Activated naive CD8-positive, alpha-beta T cell treated with anti-CD3 and anti-CD28 coated beads, Interleukin-2, amount 50 U/mL, for 24 hours (primary cell): ENCODE measurements at regions not wholly inside any gene's neighbourhood (a gene's known extent, or its start where the extent isn't known, plus 50 kb on each side); places are given as distances from the start of the nearest gene placed in this dataset.
"Not testable (repeated sequence)": the region's sequence is repeated elsewhere in the genome, so short reads cannot be mapped to it uniquely, and the experiment has no call there.

Experiments
- ATAC-seq: fragments of 150-1000 bp; cut with Tn5 transposase; one replicate; pipeline ENCODE4 v1.10.0; 2021
- DNase-seq: peaks from one replicate; pipeline ENCODE4 v3.0.0; 2021
- H3K27ac Mint-ChIP-seq: one replicate; pipeline ENCODE4 v1.8.0; 2021; ENCODE audit warnings: mild to moderate bottlenecking, mixed read lengths
- H3K27me3 Mint-ChIP-seq: one replicate; pipeline ENCODE4 v1.8.0; 2021; ENCODE audit warnings: mixed read lengths
- H3K36me3 Mint-ChIP-seq: one replicate; pipeline ENCODE4 v1.8.0; 2021; ENCODE audit warnings: low read depth, mixed read lengths
- H3K4me1 Mint-ChIP-seq: one replicate; pipeline ENCODE4 v1.8.0; 2021; ENCODE audit warnings: mixed read lengths
- H3K4me3 Mint-ChIP-seq: one replicate; pipeline ENCODE4 v1.8.0; 2021; ENCODE audit warnings: mild to moderate bottlenecking, moderate library complexity, mixed read lengths
- H3K9me3 Mint-ChIP-seq: one replicate; pipeline ENCODE4 v1.8.0; 2021; ENCODE audit warnings: mixed read lengths

DNA sequence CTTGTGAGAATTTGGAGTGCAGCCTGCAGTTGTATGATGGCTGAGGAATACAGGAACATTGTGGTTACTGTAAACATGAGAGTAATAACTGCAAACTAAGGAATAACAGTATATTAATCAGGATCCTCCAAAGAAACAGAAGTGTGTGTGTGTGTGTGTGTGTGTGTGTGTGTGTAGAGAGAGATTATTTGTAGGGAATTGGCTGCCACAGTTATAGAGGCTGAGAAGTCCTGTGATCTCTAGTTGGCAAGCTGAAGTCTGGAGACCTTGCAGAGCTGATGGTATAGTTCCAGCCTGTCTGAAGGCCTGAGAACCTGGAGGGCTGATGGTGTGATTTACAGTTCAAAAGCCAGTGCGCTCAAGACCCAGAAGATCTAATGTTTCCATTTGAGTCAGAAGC, 273.3 kb upstream of the FRG1 start:
- not testable (repeated sequence) for DNase-seq, H3K4me3 Mint-ChIP-seq, H3K9me3 Mint-ChIP-seq, H3K36me3 Mint-ChIP-seq, ATAC-seq, H3K27ac Mint-ChIP-seq, H3K27me3 Mint-ChIP-seq, H3K4me1 Mint-ChIP-seq

DNA sequence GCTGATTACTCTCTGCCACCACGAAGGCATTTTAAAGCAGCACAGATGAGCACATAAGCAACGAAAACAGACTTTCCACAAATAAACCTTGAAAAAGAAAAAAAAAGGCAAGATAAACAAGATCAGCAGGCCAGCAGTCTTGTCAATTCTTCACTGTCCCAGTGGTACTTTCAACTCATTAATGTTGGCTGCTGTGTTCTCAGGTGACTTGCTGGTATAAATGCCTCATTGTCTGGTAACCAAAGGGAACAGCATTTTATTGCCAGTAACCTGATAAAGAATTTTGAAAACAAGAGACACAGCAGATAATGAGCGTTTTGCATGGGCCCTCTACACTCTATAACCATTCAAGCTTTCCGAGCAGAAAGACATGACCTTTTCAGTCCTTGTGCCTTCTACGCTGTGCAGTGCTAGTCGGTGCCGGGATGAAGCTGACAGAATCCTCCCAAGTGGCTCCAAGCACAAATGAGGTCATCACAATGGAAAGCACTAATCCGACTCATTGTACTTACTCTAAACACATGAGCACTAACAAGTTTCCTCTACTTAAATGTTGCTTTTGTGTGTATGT, 242.9 kb upstream of the FRG1 start:
- not testable (repeated sequence) for H3K36me3 Mint-ChIP-seq, H3K27me3 Mint-ChIP-seq, DNase-seq, H3K9me3 Mint-ChIP-seq, ATAC-seq, H3K4me3 Mint-ChIP-seq, H3K4me1 Mint-ChIP-seq, H3K27ac Mint-ChIP-seq

DNA sequence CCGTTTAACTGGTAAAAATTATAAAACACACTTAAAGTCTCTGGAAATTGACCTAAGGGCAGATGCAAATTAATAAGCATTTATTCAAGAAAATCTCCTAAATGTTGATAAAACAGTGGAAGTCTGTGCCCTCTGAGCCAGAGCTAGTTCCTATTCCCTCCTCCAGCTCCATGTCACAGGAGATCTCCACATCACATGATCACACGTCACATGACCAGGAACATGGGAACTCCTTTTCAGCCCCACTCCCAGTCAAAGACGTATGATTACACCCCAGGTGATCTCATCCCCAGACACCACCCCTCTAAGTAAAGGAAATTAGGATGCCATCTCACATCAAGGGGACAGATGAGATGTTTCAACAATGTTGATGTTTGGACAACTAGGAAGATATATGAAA, 237.7 kb upstream of the FRG1 start:
- not testable (repeated sequence) for H3K27ac Mint-ChIP-seq, H3K4me1 Mint-ChIP-seq, H3K27me3 Mint-ChIP-seq, H3K36me3 Mint-ChIP-seq, H3K4me3 Mint-ChIP-seq, H3K9me3 Mint-ChIP-seq, DNase-seq, ATAC-seq

DNA sequence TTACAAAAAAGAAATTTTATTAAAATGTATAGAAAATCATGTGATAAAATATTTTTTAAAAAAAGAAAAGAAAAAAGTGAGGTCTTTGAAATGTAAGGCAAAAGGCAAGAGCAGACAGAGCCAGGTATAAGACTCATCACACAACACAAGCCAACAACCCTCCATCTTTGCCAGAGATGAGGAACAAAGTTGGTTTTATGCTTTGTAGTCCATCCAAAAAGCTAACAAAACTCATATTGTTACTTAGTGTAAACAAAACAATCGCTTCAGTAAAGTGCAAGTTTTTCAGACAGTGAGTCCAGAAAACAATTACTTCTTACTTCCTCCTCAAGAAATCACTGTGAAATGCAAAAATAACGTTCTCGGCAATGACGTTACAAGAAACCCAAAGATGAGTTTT, 233.9 kb upstream of the FRG1 start:
- not testable (repeated sequence) for ATAC-seq, DNase-seq, H3K4me1 Mint-ChIP-seq, H3K36me3 Mint-ChIP-seq, H3K27ac Mint-ChIP-seq, H3K27me3 Mint-ChIP-seq, H3K4me3 Mint-ChIP-seq, H3K9me3 Mint-ChIP-seq

DNA sequence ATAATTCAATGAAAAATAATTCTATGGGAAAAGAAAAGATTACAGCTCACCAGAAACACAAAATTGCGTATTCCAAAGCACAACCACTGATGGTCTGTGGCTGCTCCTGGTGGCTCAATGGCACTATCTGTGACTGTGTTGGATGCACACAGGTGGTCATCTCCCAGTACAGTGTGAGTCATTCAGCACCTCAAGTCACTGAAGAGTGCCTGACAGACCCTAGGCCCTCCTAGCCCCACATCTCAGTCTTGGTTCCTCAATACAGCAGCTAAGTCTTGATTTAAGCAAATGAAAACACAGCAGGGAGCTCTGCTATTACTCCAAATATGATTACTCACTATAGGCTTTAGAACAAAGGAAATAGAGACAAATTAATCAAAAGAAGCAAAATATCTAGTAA, 233.4 kb upstream of the FRG1 start:
- not testable (repeated sequence) for H3K4me1 Mint-ChIP-seq, H3K36me3 Mint-ChIP-seq, H3K9me3 Mint-ChIP-seq, DNase-seq, H3K27me3 Mint-ChIP-seq, H3K4me3 Mint-ChIP-seq, ATAC-seq, H3K27ac Mint-ChIP-seq

DNA sequence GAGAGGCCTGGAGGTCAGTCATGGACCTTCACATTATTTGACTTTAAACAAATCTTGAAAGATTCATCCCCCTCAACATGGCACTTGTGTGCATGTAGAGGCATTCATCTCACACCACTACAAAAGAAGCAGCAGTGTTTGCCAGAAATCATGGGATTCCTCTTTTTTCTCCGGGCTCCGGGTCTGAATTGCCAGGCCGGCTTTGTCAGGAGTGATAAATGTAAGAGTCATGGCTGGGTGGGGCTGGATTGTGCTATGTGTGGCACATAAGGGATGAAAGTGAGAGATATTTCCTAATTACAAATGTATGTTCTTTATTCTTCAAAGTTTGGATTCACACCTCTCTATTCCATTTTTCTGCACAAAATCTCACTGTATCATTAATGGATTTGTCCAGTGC, 228.7 kb upstream of the FRG1 start:
- H3K27ac Mint-ChIP-seq, H3K27me3 Mint-ChIP-seq, ATAC-seq, H3K4me3 Mint-ChIP-seq, H3K4me1 Mint-ChIP-seq, H3K36me3 Mint-ChIP-seq, H3K9me3 Mint-ChIP-seq, DNase-seq: not testable (repeated sequence)

DNA sequence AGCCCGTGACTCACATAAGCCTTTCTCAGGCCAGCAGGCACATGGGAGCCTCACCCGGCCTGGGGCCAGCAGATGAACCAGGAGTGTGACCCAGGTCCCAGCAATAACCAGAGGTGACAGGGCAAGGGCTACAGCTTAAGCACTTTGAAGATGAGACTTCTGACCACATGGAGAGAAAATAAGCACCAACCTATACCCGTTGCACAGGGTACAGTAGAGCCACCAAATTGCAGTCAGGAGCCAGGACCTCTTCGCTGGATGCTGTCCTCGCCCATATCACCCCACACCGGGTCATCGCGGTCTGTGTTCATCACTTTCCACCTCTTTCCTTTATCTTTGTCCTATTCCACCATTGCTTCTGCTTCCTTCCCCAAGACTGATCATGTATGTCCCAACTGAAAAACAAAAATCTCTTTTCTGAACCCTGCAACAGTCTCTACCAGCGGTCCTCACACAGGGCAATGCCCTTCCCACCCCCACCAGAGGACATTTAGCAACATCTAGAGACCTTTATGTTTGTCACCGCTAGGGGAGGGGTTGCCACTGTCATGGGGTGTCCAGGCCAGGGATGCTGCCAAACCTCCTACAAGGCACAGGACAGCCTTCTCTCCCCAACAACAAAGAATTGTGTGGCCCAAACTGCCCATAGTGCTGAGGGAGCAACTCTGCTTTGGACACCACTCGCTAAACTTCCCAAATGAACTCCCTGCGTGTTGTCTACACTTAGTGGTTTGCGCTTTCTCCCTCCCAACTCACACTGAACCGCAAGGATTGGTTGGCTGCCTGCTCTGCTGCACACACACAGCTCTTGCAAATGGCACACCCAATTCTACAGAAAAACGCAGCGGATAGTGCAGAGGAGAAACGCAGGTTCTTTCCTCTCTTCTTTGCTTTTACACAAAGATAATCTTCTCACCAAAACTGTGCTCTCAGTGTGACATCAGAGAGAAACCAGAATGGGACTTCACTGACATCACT, 219.4 kb upstream of the FRG1 start:
- H3K27ac Mint-ChIP-seq, H3K4me1 Mint-ChIP-seq, H3K36me3 Mint-ChIP-seq, H3K9me3 Mint-ChIP-seq, H3K27me3 Mint-ChIP-seq, ATAC-seq, H3K4me3 Mint-ChIP-seq, DNase-seq: not testable (repeated sequence)

DNA sequence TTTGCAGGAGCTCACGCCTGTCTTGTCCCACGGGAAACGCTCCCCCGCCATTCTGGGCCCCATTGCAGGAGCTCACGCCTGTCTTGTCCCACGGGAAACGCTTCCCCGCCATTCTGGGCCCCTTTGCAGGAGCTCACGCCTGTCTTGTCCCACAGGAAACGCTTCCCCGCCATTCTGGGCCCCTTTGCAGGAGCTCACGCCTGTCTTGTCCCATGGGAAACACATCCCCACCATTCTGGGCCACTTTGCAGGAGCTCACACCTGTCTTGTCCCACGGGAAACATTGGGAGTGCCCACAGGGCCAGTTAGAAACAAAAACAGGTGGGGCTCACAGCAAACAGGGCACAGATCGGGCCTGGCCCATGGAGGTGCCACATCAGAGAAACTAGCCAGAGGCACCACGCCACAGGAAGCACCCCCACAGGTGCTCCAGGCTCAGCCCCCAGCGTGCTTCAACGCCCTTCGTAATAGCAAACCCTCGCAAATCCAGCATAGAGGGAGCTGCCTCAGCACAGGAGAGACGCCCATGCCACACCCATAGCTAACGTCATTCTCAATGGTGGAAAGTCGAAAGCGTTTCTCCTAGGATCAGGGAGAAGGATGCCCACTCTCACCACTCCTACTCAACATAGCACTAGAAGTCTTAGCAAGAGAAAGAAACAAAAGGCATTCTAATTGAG, 218.2 kb upstream of the FRG1 start:
- not testable (repeated sequence) for H3K4me1 Mint-ChIP-seq, H3K36me3 Mint-ChIP-seq, H3K27ac Mint-ChIP-seq, DNase-seq, H3K4me3 Mint-ChIP-seq, H3K9me3 Mint-ChIP-seq, ATAC-seq, H3K27me3 Mint-ChIP-seq

DNA sequence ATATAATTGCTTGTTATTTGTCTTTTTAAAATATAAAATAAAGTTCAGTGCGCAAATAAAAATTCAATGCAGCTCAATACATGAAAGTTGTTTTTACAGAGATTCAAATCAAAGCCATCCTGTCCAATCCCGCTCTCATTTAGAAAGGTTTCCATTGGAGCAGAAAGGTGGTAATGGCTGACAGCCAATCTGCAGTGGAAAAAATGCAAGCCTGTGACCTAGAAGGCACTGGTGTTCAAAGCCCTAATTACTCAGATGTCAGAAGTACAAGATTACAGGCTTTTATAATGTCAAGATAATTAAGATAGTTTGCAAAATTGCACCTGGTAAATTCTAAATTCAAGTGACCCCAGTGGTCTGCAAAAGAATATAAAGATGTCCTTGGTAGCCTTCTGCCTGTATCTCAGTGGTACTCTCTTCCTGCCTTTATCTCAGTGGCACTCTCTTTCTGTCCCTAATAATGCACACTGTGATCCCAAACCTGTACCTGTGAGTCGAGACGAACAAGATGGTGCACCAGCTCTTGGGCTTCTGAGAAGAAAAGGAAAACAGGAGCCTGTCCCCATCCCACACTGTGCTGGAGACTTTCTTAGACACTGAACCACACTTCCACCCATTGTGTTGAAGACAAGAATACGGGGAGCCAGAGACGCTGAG, 212.6 kb upstream of the FRG1 start:
- H3K36me3 Mint-ChIP-seq, H3K4me3 Mint-ChIP-seq, H3K27ac Mint-ChIP-seq, H3K27me3 Mint-ChIP-seq, H3K9me3 Mint-ChIP-seq, H3K4me1 Mint-ChIP-seq, DNase-seq, ATAC-seq: not testable (repeated sequence)

DNA sequence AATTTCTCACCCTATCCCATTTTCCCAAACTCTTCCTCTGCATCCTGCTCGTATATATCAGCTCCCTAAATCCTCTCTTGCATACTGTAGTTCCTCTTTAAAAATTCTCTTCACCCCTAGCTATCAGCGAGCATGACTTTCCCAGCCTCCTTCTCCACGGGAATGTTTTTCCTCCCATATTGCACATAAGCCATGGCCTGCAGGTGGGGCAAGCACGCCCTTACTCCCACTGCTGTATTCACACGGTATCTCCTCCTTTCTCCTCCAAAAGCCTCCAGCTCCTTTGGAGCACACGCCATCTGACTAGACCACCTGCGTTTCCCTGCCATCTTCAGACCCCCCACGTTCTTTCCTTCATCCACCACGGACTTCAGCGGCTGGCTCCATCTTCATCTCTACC, 208.7 kb upstream of the FRG1 start:
- H3K27ac Mint-ChIP-seq, H3K4me1 Mint-ChIP-seq, H3K4me3 Mint-ChIP-seq, H3K36me3 Mint-ChIP-seq, H3K27me3 Mint-ChIP-seq, ATAC-seq, DNase-seq: not testable (repeated sequence)
- peaks cover 13% of the 10 kb centered on the region for H3K9me3 Mint-ChIP-seq

DNA sequence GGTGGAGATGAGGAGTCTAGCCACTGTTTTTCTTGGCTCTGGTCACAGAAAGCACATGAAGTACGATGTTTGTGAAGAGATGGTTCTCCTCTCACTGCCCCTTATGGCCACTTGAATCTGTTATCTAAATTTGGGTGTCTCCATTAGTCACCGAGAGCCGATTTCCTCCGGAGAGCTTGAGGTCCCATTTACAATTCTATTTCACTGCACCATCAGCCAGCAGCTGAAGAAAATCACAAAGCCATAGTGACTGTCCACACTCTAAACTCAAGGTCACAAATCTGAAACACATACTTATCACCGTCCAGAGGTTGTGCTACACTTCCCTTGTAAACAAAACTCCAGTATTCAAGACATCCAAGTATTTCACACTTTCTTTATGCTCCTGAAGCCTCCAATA, 207.2 kb upstream of the FRG1 start:
- H3K36me3 Mint-ChIP-seq, H3K4me3 Mint-ChIP-seq, H3K27me3 Mint-ChIP-seq, H3K27ac Mint-ChIP-seq, DNase-seq, ATAC-seq, H3K4me1 Mint-ChIP-seq: not testable (repeated sequence)
- peaks cover 13% of the 10 kb centered on the region for H3K9me3 Mint-ChIP-seq

DNA sequence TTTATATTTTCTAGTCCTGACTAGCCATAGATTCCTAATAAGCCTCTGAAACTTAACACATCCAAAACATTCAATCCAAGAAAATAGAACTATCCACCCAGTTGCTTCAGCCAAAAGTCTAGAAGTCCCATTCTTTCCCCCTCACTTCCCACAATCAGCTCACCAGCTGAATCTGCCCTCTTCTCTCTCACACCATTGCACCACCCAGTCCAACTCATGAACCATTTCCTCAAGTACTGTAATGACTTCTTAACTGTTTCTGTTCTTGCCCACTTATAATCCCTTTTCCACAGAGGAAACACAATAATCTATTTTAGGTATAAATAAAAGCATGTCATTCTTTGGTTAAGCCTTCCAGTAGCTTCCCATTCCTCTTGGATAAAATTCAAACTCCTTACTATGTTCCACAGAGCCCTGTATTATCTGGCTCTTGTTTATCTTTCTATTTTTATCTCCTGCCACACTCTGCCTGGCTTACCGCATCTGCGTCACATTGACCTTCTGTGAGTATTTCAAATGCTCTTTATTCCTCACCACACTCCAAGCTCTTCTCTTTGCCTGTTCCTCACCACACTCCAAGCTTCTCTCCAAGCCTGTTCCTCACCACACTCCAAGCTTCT, 205.9 kb upstream of the FRG1 start:
- H3K27me3 Mint-ChIP-seq, H3K27ac Mint-ChIP-seq, DNase-seq, H3K36me3 Mint-ChIP-seq, ATAC-seq, H3K4me3 Mint-ChIP-seq, H3K4me1 Mint-ChIP-seq: not testable (repeated sequence)
- H3K9me3 Mint-ChIP-seq: peaks cover 13% of the 10 kb centered on the region

DNA sequence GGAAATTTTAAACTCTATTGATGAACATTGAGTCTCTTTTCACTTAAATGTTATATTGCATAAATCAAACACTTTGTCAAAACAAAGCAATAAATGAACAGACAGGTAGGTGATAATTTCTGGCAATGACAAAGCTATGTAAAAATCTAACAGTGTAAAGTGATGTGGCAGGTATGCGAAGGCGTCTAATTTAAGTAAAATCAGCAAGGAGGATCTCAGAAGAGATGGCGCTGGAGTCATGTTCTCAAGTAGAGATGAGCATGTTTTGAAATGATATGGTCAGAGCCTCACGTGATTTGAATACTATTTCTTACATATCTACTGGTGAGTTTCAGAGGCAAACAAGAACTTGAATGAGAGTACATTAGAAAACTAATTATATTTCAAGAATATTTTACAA, 204.0 kb upstream of the FRG1 start:
- not testable (repeated sequence) for H3K27ac Mint-ChIP-seq, H3K4me1 Mint-ChIP-seq, ATAC-seq, H3K27me3 Mint-ChIP-seq, DNase-seq, H3K36me3 Mint-ChIP-seq, H3K4me3 Mint-ChIP-seq
- H3K9me3 Mint-ChIP-seq: peaks cover 17% of the 10 kb centered on the region

DNA sequence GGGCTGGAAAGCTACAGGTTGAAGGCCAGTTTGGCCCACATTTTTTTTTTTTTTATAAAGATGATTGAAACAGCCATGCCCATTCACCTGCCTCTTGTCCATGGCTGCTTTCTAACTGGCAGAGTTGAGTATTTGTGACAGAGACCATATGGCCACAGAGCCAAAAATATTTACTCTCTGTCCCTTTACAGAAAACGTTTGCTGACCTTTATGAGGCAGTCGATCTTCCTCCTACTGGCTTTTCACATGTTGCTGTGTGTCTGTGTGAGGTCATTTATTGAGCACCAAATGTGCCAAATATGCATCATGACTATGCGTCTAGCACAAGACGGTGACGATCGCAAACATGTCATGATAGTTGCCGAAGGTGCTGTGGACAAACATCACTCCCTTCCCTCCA, 200.6 kb upstream of the FRG1 start:
- H3K27ac Mint-ChIP-seq, H3K4me3 Mint-ChIP-seq, H3K36me3 Mint-ChIP-seq: not testable (repeated sequence)

More for the DNA sequence above, 200.6 kb upstream of the FRG1 start:
- not testable (repeated sequence) for DNase-seq, H3K27me3 Mint-ChIP-seq, ATAC-seq, H3K4me1 Mint-ChIP-seq
- peaks cover 15% of the 10 kb centered on the region for H3K9me3 Mint-ChIP-seq
